GM12878 (cell line): ENCODE measurements at regions not wholly inside any gene's neighbourhood (a gene's known extent, or its start where the extent isn't known, plus 50 kb on each side); places are given as distances from the start of the nearest gene placed in this dataset.

Source experiments
- ATAC-seq: fragments of 200-7000 bp; cut with Tn5 transposase; 3 replicates; pipeline ENCODE4 v1.9.1; 2020; ENCODE audit warnings: mild to moderate bottlenecking, moderate library complexity
- BruUV-seq: library from RNA; stranded (reverse); fragments of 400-500 nt; replicated peaks from 2 replicates; lab custom pipeline; 2021; lab: Mats Ljungman, UMichigan
- CTCF ChIA-PET: fragments of 300-600 bp; sonication (Branson Sonifier 250); formaldehyde crosslinking; extraction: SDS; loops from one replicate; lab custom pipeline; 2021; ENCODE audit warnings: inconsistent platforms; lab: Yijun Ruan, JAX
- POLR2A ChIA-PET: fragments of 350-600 bp; formaldehyde crosslinking; extraction: SDS; loops from one replicate; lab custom pipeline; 2021; ENCODE audit warnings: inconsistent platforms; lab: Charles Lee
- RAD21 ChIA-PET: fragments of 300-600 bp; sonication (Branson Sonifier 250); formaldehyde crosslinking; loops from one replicate; lab custom pipeline; 2023; ENCODE audit warnings: antibody characterized with exemption; ENCODE audit not compliant: unreplicated experiment; lab: Charles Lee
- SMC1A ChIA-PET: fragments of 300-600 bp; sonication (Branson Sonifier 250); formaldehyde crosslinking; loops from one replicate; lab custom pipeline; 2023; ENCODE audit not compliant: unreplicated experiment, uncharacterized antibody; lab: Charles Lee
- DNase-seq: peaks from one replicate; pipeline ENCODE4 v3.0.0-alpha.2; 2011; ENCODE audit warnings: low read depth, low spot score
- FAIRE-seq: peaks from 3 replicates; lab custom pipeline; 2011; peaks lifted over from hg19 to GRCh38; lab: Jason Lieb, UNC
- H2AFZ ChIP-seq: 2 replicates; pipeline ENCODE4 v1.6.0; 2011; ENCODE audit warnings: low read depth, low read length, control low read depth; ENCODE audit not compliant: control insufficient read depth
- H3K27ac ChIP-seq: 2 replicates; pipeline ENCODE4 v1.5.1; 2011; ENCODE audit warnings: control low read depth; ENCODE audit not compliant: control insufficient read depth, insufficient read depth
- H3K27me3 ChIP-seq, 2 experiments: replicated peaks in 1 of 2; 2 replicates each; pipeline versions ENCODE4 v1.6.0 to v1.6.1; 2011; ENCODE audit warnings: low read length in 1 of 2; ENCODE audit not compliant: control insufficient read depth in 2 of 2, insufficient read depth in 2 of 2
- H3K36me3 ChIP-seq, 2 experiments: 2 replicates each; pipeline ENCODE4 v1.5.1; 2011; ENCODE audit warnings: low read length in 1 of 2; ENCODE audit not compliant: control insufficient read depth in 2 of 2, insufficient read depth in 2 of 2
- H3K4me1 ChIP-seq: 2 replicates; pipeline ENCODE4 v1.6.1; 2011; ENCODE audit warnings: mild to moderate bottlenecking, low read length, moderate library complexity, mixed read lengths; ENCODE audit not compliant: control insufficient read depth, insufficient read depth
- H3K4me2 ChIP-seq: 2 replicates; pipeline ENCODE4 v1.6.0; 2011; ENCODE audit warnings: control low read depth; ENCODE audit not compliant: control insufficient read depth, insufficient read depth
- H3K4me3 ChIP-seq: fragments of 200-600 bp; sonication (generic); 2 replicates; pipeline ENCODE4 v1.5.1; 2016
- H3K79me2 ChIP-seq: 2 replicates; pipeline ENCODE4 v1.6.0; 2011; ENCODE audit warnings: low read length; ENCODE audit not compliant: control insufficient read depth, insufficient read depth
- H3K9ac ChIP-seq: 2 replicates; pipeline ENCODE4 v1.8.0; 2011; ENCODE audit warnings: low read length, control low read depth, mixed read lengths; ENCODE audit not compliant: control insufficient read depth, insufficient read depth
- H3K9me3 ChIP-seq: replicated peaks from 3 replicates; pipeline ENCODE4 v1.5.1; 2011; ENCODE audit warnings: mild to moderate bottlenecking, low read length; ENCODE audit not compliant: control insufficient read depth, insufficient read depth
- H4K20me1 ChIP-seq: 2 replicates; pipeline ENCODE4 v1.6.0; 2011; ENCODE audit not compliant: control insufficient read depth, insufficient read depth
- CHD2 ChIP-seq: IDR thresholded peaks from 2 replicates; pipeline ENCODE4 v1.6.1; 2011; ENCODE audit warnings: low read depth, low read length, improper control_type of control experiment, borderline replicate concordance
- CREB1 ChIP-seq: IDR thresholded peaks from 2 replicates; pipeline ENCODE4 v1.6.1; 2012; ENCODE audit warnings: low read depth, mild to moderate bottlenecking, inconsistent platforms
- HDGF ChIP-seq: fragments of 450-650 bp; IDR thresholded peaks from 2 replicates; pipeline ENCODE4 v1.6.1; 2016; ENCODE audit warnings: antibody characterized with exemption
- MAX ChIP-seq: IDR thresholded peaks from 2 replicates; pipeline ENCODE4 v1.6.1; 2012; ENCODE audit warnings: low read depth, low read length, improper control_type of control experiment
- MEF2A ChIP-seq: IDR thresholded peaks from 2 replicates; pipeline ENCODE4 v1.6.1; 2011; ENCODE audit warnings: low read depth, mild to moderate bottlenecking, low read length, moderate library complexity; ENCODE audit not compliant: insufficient read depth
- PBX3 ChIP-seq: IDR thresholded peaks from 2 replicates; pipeline ENCODE4 v1.6.1; 2011; ENCODE audit warnings: mild to moderate bottlenecking, low read depth, low read length, moderate library complexity; ENCODE audit not compliant: insufficient replicate concordance
- RELB ChIP-seq: fragments of 450-650 bp; IDR thresholded peaks from 2 replicates; pipeline ENCODE4 v1.6.1; 2017; ENCODE audit warnings: low read depth, mild to moderate bottlenecking, moderate library complexity
- REST ChIP-seq: IDR thresholded peaks from 2 replicates; pipeline ENCODE4 v1.6.1; 2012; ENCODE audit warnings: mild to moderate bottlenecking, low read depth, low read length
- SMC3 ChIP-seq: IDR thresholded peaks from 2 replicates; pipeline ENCODE4 v1.6.1; 2011; ENCODE audit warnings: low read length, improper control_type of control experiment, borderline replicate concordance
- ZNF207 ChIP-seq: fragments of 450-650 bp; IDR thresholded peaks from 2 replicates; pipeline ENCODE4 v1.6.1; 2014; ENCODE audit warnings: antibody characterized with exemption, mild to moderate bottlenecking, borderline replicate concordance
- WGBS: methylation state at CpG from one replicate; pipeline ENCODE4 v1.1.6; 2016; ENCODE audit warnings: low lambda C conversion rate; ENCODE audit not compliant: insufficient replicate concordance, insufficient coverage; ENCODE audit errors: missing lambda C conversion rate; 5-methylcytosine and 5-hydroxymethylcytosine counted together
- in situ Hi-C: fragments of 300-500 bp; cut with MboI; formaldehyde crosslinking; loops from 9 replicates; pipeline ENCODE4 v1.14.3; 2018; ENCODE audit warnings: mixed read lengths
- intact Hi-C: fragments of 100-400 bp; cut with micrococcal nuclease; formaldehyde crosslinking; loops from one replicate; pipeline ENCODE4 v1.14.2; 2022; ENCODE audit not compliant: unreplicated experiment
- TF ChIP-seq, protein P1 (sequence below): fragments of 450-650 bp; formaldehyde crosslinking; IDR thresholded peaks from 2 replicates; pipeline ENCODE4 v1.4.0; 2020; ENCODE audit warnings: mild to moderate bottlenecking, moderate library complexity

- no peaks in the 10 kb centered on the region for H3K79me2 ChIP-seq
- ChIA-PET RAD21 (no interaction called here), SMC1A (no interaction called here), CTCF (interaction anchor here (0.8 kb wide), 1 partner anchor 11 kb away, joined by 3 read pairs; no protein-coding TSS in a partner anchor), POLR2A (no interaction called here)
- no peaks in the 10 kb centered on the region for H3K36me3 ChIP-seq
- no peak for DNase-seq
- H3K4me3 ChIP-seq = no peak overlapping the region
- FAIRE-seq = no peak
- BruUV-seq = no TSS peak
- H3K9ac ChIP-seq = no peak overlapping the region
- WGBS = 11% methylated on average over 6 of the region's 6 CpGs
- no peak for ATAC-seq
- no peaks in the 10 kb centered on the region for H3K4me1 ChIP-seq
- H3K4me2 ChIP-seq = no peak overlapping the region
- no peak overlapping the region for H3K27ac ChIP-seq
- in situ Hi-C loops = no loop called here
- intact Hi-C loops = no loop called here
- no peaks in the 10 kb centered on the region; a peak in 4 of 4 replicates for H3K27me3 ChIP-seq
- H4K20me1 ChIP-seq = no peaks in the 10 kb centered on the region; the same call in 1 of the 2 replicates
- H3K9me3 ChIP-seq = no peaks in the 10 kb centered on the region
- no peak overlapping the region for H2AFZ ChIP-seq
- no peak for TF ChIP-seq ZNF207
- TF ChIP-seq RELB = no peak
- no peak for TF ChIP-seq MAX
- TF ChIP-seq CHD2 = no peak
- no peak for TF ChIP-seq HDGF
- TF ChIP-seq REST = no peak
- TF ChIP-seq CREB1 = no peak
- no peak for TF ChIP-seq SMC3
- no peak for TF ChIP-seq PBX3
- no peak for TF ChIP-seq MEF2A
- TF ChIP-seq, protein P1, sequence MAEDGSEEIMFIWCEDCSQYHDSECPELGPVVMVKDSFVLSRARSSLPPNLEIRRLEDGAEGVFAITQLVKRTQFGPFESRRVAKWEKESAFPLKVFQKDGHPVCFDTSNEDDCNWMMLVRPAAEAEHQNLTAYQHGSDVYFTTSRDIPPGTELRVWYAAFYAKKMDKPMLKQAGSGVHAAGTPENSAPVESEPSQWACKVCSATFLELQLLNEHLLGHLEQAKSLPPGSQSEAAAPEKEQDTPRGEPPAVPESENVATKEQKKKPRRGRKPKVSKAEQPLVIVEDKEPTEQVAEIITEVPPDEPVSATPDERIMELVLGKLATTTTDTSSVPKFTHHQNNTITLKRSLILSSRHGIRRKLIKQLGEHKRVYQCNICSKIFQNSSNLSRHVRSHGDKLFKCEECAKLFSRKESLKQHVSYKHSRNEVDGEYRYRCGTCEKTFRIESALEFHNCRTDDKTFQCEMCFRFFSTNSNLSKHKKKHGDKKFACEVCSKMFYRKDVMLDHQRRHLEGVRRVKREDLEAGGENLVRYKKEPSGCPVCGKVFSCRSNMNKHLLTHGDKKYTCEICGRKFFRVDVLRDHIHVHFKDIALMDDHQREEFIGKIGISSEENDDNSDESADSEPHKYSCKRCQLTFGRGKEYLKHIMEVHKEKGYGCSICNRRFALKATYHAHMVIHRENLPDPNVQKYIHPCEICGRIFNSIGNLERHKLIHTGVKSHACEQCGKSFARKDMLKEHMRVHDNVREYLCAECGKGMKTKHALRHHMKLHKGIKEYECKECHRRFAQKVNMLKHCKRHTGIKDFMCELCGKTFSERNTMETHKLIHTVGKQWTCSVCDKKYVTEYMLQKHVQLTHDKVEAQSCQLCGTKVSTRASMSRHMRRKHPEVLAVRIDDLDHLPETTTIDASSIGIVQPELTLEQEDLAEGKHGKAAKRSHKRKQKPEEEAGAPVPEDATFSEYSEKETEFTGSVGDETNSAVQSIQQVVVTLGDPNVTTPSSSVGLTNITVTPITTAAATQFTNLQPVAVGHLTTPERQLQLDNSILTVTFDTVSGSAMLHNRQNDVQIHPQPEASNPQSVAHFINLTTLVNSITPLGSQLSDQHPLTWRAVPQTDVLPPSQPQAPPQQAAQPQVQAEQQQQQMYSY (CRISPR knock-in tag) = no peak
Measured at GRCh38 chr1:47684518-47684917, 246.7 kb downstream of the FOXD2 start.
